Gastroesophageal sphincter (tissue), 4 donors: ENCODE measurements at regions not wholly inside any gene's neighbourhood (a gene's known extent, or its start where the extent isn't known, plus 50 kb on each side); places are given as distances from the start of the nearest gene placed in this dataset.

Experiments
- ATAC-seq: fragments of 150-250 bp; one replicate; pipeline ENCODE4 v1.9.1; 2016; ENCODE audit warnings: mild to moderate bottlenecking, moderate library complexity
- H3K27ac ChIP-seq, 4 donors: fragments of 200-600 bp; sonication (generic) in 3 of 4; 1 replicate in 3 of 4; 2 replicates in 1 of 4; pipeline ENCODE4 v1.5.1; 2016 to 2019
- H3K27me3 ChIP-seq: fragments of 200-600 bp; sonication (generic); one replicate; pipeline ENCODE4 v1.5.1; 2019
- H3K36me3 ChIP-seq, 2 donors: fragments of 200-600 bp; sonication (generic); one replicate each; pipeline ENCODE4 v1.5.1; 2019; ENCODE audit warnings: control low read depth in 1 of 2
- H3K4me1 ChIP-seq, 3 donors: fragments of 200-600 bp; sonication (generic); 1 replicate in 2 of 3; 2 replicates in 1 of 3; pipeline ENCODE4 v1.5.1; 2016 to 2019; ENCODE audit warnings: control low read depth in 2 of 3
- H3K4me3 ChIP-seq, 2 donors: fragments of 200-600 bp; sonication (generic); one replicate each; pipeline ENCODE4 v1.5.1; 2019; ENCODE audit warnings: mild to moderate bottlenecking in 1 of 2, moderate library complexity in 1 of 2
- H3K9me3 ChIP-seq, 3 donors: fragments of 200-600 bp; sonication (generic); one replicate each; pipeline ENCODE4 v1.5.1; 2017 to 2019; ENCODE audit warnings: control low read depth in 2 of 3
- CTCF ChIP-seq, 4 experiments: fragments of 200-600 bp in 2 of 4; fragments of 450-650 bp in 2 of 4; sonication (generic) in 1 of 4; IDR thresholded peaks; one replicate each; pipeline ENCODE4 v1.5.1; 2017 to 2019; ENCODE audit warnings: antibody characterized with exemption in 4 of 4, mild to moderate bottlenecking in 2 of 4, moderate library complexity in 2 of 4
- EP300 ChIP-seq: sonication (generic); formaldehyde crosslinking; IDR thresholded peaks from one replicate; pipeline ENCODE4 v1.6.1; 2017; ENCODE audit warnings: antibody characterized with exemption, mild to moderate bottlenecking
- POLR2A ChIP-seq, 2 donors: fragments of 450-650 bp; IDR thresholded peaks; one replicate each; pipeline ENCODE4 v1.6.1; 2017; ENCODE audit warnings: antibody characterized with exemption in 2 of 2, mild to moderate bottlenecking in 2 of 2, moderate library complexity in 1 of 2
- POLR2AphosphoS5 ChIP-seq: sonication (generic); formaldehyde crosslinking; IDR thresholded peaks from one replicate; pipeline ENCODE4 v1.6.1; 2017; ENCODE audit warnings: antibody characterized with exemption
- WGBS, 2 donors: methylation state at CpG; one replicate each; pipeline ENCODE4 v1.1.5; 2018; ENCODE audit warnings: low coverage in 1 of 2; 5-methylcytosine and 5-hydroxymethylcytosine counted together

- no peak overlapping the region for H3K27ac ChIP-seq
- H3K4me1 ChIP-seq = no peaks in the 10 kb centered on the region
- WGBS, 2 donors = 81 to 100% methylated on average over 1 to 3 of the region's 3 CpGs
- ATAC-seq = no peak
- no peaks in the 10 kb centered on the region for H3K36me3 ChIP-seq
- H3K9me3 ChIP-seq = no peaks in the 10 kb centered on the region
- TF ChIP-seq CTCF (IDR thresholded peaks at IDR 0.05) = no peak
- TF ChIP-seq POLR2A (IDR thresholded peaks at IDR 0.05) = no peak
- no peak for TF ChIP-seq EP300
- TF ChIP-seq POLR2AphosphoS5 = no peak
- H3K27me3 ChIP-seq = no peaks in the 10 kb centered on the region
- H3K4me3 ChIP-seq = no peak overlapping the region
Observed at GRCh38 chr4:138765442-138765841, 250.1 kb upstream of the NOCT start.

GRCh38 chr4:138761638-138762220 lies 253.9 kb upstream of the NOCT start:
- no peak for ATAC-seq
- H3K4me3 ChIP-seq = no peak overlapping the region

DNA sequence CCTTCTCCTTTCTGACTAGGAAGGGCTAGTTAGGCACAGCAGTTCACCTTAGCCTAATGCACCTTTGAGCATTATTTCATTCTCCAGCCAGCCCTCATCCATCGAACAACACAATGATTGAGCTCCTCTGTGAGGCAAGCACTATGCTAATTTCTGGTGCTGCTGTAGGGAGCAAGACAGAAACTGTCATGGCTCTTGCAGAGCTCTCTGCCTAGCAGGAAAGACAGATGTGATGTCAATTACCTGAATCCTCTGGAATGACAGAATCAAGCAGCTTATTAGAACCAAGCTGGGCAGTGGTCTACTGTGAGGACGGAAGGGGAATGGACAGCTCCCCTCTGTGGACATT lies 256.1 kb upstream of the NOCT start:
- H3K4me3 ChIP-seq = no peak overlapping the region
- no peak overlapping the region for H3K27ac ChIP-seq
- ATAC-seq = no peak
- no peaks in the 10 kb centered on the region for H3K36me3 ChIP-seq
- TF ChIP-seq EP300 (no peak), POLR2AphosphoS5 (no peak), CTCF (IDR thresholded peaks at IDR 0.05) (no peak), POLR2A (IDR thresholded peaks at IDR 0.05) (no peak)
- no peaks in the 10 kb centered on the region for H3K9me3 ChIP-seq
- 60 to 88% methylated on average over 1 of the region's 2 CpGs for WGBS, 2 donors
- H3K4me1 ChIP-seq = no peaks in the 10 kb centered on the region
- no peaks in the 10 kb centered on the region for H3K27me3 ChIP-seq

More at GRCh38 chr4:138761638-138762220, 253.9 kb upstream of the NOCT start:
- H3K9me3 ChIP-seq = no peaks in the 10 kb centered on the region
- no peaks in the 10 kb centered on the region for H3K27me3 ChIP-seq
- no peaks in the 10 kb centered on the region for H3K36me3 ChIP-seq
- TF ChIP-seq CTCF (IDR thresholded peaks at IDR 0.05) = no peak
- no peaks in the 10 kb centered on the region for H3K4me1 ChIP-seq
- WGBS, 2 donors = 73 to 88% methylated on average over 1 of the region's 1 CpG
- no peak overlapping the region for H3K27ac ChIP-seq

GRCh38 chr4:138758876-138759553 lies 256.6 kb upstream of the NOCT start:
- H3K27ac ChIP-seq = no peak overlapping the region
- no peak for ATAC-seq
- no peak overlapping the region for H3K4me3 ChIP-seq
- no peaks in the 10 kb centered on the region for H3K36me3 ChIP-seq
- H3K27me3 ChIP-seq = no peaks in the 10 kb centered on the region
- H3K4me1 ChIP-seq = no peaks in the 10 kb centered on the region
- TF ChIP-seq POLR2A (IDR thresholded peaks at IDR 0.05) (no peak), EP300 (no peak), POLR2AphosphoS5 (no peak)
- no peaks in the 10 kb centered on the region for H3K9me3 ChIP-seq
- WGBS, 2 donors = 72 to 87% methylated on average over 6 to 7 of the region's 9 CpGs

DNA sequence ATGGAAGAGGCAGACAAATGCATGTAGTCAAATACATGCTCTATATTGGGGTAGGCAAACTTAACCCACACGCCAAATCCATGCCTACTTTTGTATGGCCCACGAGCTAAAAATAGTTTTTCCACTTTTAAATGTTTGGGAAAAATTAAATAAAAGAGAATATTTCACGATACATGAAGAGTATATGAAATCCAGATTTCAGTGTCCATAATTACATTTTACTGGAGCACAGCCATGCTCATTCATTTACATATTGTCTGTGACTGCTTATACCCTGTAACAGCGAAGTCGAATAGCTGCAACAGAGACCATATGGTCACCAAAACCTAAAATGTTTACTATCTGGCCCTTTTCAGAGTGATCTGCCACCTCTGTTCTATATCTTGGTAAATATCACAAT lies 257.4 kb upstream of the NOCT start:
- no peak for ATAC-seq
- 67 to 73% methylated on average over 2 to 5 of the region's 5 CpGs for WGBS, 2 donors

More for the DNA sequence above, 257.4 kb upstream of the NOCT start:
- no peaks in the 10 kb centered on the region for H3K36me3 ChIP-seq
- H3K4me3 ChIP-seq = no peak overlapping the region
- peaks cover 0 to 2% (median 0%) of the 10 kb centered on the region in 3 donors for H3K9me3 ChIP-seq
- TF ChIP-seq POLR2A (IDR thresholded peaks at IDR 0.05) (no peak), EP300 (no peak), CTCF (IDR thresholded peaks at IDR 0.05) (no peak), POLR2AphosphoS5 (no peak)
- H3K4me1 ChIP-seq = no peaks in the 10 kb centered on the region
- no peak overlapping the region for H3K27ac ChIP-seq
- no peaks in the 10 kb centered on the region for H3K27me3 ChIP-seq
